NCI-H1092 treated with DMSO at 0.1 percent for 48 hours (cell line): ENCODE measurements at regions not wholly inside any gene's neighbourhood (a gene's known extent, or its start where the extent isn't known, plus 50 kb on each side); places are given as distances from the start of the nearest gene placed in this dataset.
"Not testable (repeated sequence)": the region's sequence is repeated elsewhere in the genome, so short reads cannot be mapped to it uniquely, and the experiment has no call there.

Experiments used
- DNase-seq: peaks from one replicate; lab custom pipeline; 2025; lab: John Stamatoyannopoulos, UW

- no peak for DNase-seq
Measured at GRCh38 chr4:18445110-18445509, 423.6 kb upstream of the LCORL start.

- DNase-seq, result no peak
Measured at GRCh38 chr4:18444206-18444605, 422.7 kb upstream of the LCORL start.

GRCh38 chr4:18442957-18443356, 421.4 kb upstream of the LCORL start:
- no peak for DNase-seq

GRCh38 chr4:18441676-18442075, 420.1 kb upstream of the LCORL start:
- no peak for DNase-seq

GRCh38 chr4:18441203-18441590, 419.6 kb upstream of the LCORL start:
- DNase-seq, result no peak

- no peak for DNase-seq
Measured at GRCh38 chr4:18440527-18441202, 419.1 kb upstream of the LCORL start.

- DNase-seq, result no peak
Measured at GRCh38 chr4:18439311-18439710, 417.8 kb upstream of the LCORL start.

GRCh38 chr4:18435781-18436180, 414.2 kb upstream of the LCORL start:
- DNase-seq, result no peak

- DNase-seq, result no peak
Measured at GRCh38 chr4:18422685-18423084, 401.1 kb upstream of the LCORL start.

- no peak for DNase-seq
Measured at GRCh38 chr4:18421519-18421918, 400.0 kb upstream of the LCORL start.

- DNase-seq, result no peak
Measured at GRCh38 chr4:18419780-18420179, 398.2 kb upstream of the LCORL start.

GRCh38 chr4:18418195-18418898, 396.8 kb upstream of the LCORL start:
- not testable (repeated sequence) for DNase-seq

- DNase-seq, result not testable (repeated sequence)
Measured at GRCh38 chr4:18417651-18418050, 396.1 kb upstream of the LCORL start.

- DNase-seq, result no peak
Measured at GRCh38 chr4:18406264-18406663, 384.7 kb upstream of the LCORL start.

- no peak for DNase-seq
Measured at GRCh38 chr4:18405054-18405453, 383.5 kb upstream of the LCORL start.

- no peak for DNase-seq
Measured at GRCh38 chr4:18404642-18405041, 383.1 kb upstream of the LCORL start.

- DNase-seq, result no peak
Measured at GRCh38 chr4:18403327-18403726, 381.8 kb upstream of the LCORL start.

GRCh38 chr4:18401868-18402267, 380.3 kb upstream of the LCORL start:
- DNase-seq, result no peak

- DNase-seq, result no peak
Measured at GRCh38 chr4:18401425-18401824, 379.9 kb upstream of the LCORL start.

- peak; percentile 40 for DNase-seq
Measured at GRCh38 chr4:18398661-18399060, 377.1 kb upstream of the LCORL start.

GRCh38 chr4:18397681-18398390, 376.3 kb upstream of the LCORL start:
- DNase-seq, result no peak

- DNase-seq, result no peak
Measured at GRCh38 chr4:18394656-18395055, 373.1 kb upstream of the LCORL start.

- DNase-seq, result no peak
Measured at GRCh38 chr4:18391354-18391728, 369.8 kb upstream of the LCORL start.
